ENCODE measurements at regions not wholly inside any gene's neighbourhood (a gene's known extent, or its start where the extent isn't known, plus 50 kb on each side); places are given as distances from the start of the nearest gene placed in this dataset.
A peak's percentile ranks its signal among the peaks of the same experiment; 100 is the strongest.

DNA sequence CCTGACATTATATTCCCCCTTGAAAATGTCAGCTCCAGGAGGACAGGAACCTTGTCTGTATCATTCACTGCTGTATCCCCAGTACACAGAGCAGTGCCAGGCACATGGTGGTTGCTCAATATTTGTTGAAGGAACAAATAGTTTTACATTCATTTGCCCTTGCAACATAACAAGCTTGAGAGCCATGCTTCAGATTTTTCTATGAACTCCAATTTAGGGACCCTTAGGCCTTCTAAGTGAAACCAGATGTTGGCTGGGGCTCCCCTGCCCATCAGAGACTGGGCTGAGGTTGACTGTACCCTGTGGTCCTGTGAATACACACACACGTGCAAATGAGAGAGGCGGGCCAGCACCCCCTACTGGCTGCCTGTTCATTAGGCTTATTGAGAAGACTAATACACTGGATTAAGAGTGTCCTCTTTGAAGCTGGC, 214.9 kb upstream of the WWC1 start:
- H3K27me3 Mint-ChIP-seq: peaks cover 13% of the 10 kb centered on the region
- H3K4me3 Mint-ChIP-seq (ENCODE audit: low read depth): no peak overlapping the region
- H3K36me3 Mint-ChIP-seq (ENCODE audit: insufficient read depth): no peaks in the 10 kb centered on the region
- TF ChIP-seq CTCF (IDR thresholded peaks at IDR 0.05; ENCODE audit: unreplicated experiment): peak; percentile 57
- no peak for DNase-seq (ENCODE audit: low spot score, unreplicated experiment)
- no peaks in the 10 kb centered on the region for H3K9me3 Mint-ChIP-seq (ENCODE audit: low read depth)
- no peak overlapping the region for H3K27ac Mint-ChIP-seq
- no peaks in the 10 kb centered on the region for H3K4me1 Mint-ChIP-seq (ENCODE audit: low read depth)

- Mint-ChIP-seq H3K27me3 (peaks cover 10% of the 10 kb centered on the region), H3K4me3 (ENCODE audit: low read depth) (no peak overlapping the region), H3K4me1 (ENCODE audit: low read depth) (peaks cover 4% of the 10 kb centered on the region), H3K27ac (no peak overlapping the region), H3K36me3 (ENCODE audit: insufficient read depth) (no peaks in the 10 kb centered on the region), H3K9me3 (ENCODE audit: low read depth) (peaks cover 5% of the 10 kb centered on the region)
- no peak for DNase-seq (ENCODE audit: low spot score, unreplicated experiment)
- TF ChIP-seq CTCF (IDR thresholded peaks at IDR 0.05; ENCODE audit: unreplicated experiment): no peak
These were observed 206.0 kb upstream of the WWC1 start for GRCh38 chr5:168085261-168086031.

GRCh38 chr5:168086104-168086610, 205.3 kb upstream of the WWC1 start:
- peak; percentile 23 for TF ChIP-seq CTCF (IDR thresholded peaks at IDR 0.05; ENCODE audit: unreplicated experiment)

DNA sequence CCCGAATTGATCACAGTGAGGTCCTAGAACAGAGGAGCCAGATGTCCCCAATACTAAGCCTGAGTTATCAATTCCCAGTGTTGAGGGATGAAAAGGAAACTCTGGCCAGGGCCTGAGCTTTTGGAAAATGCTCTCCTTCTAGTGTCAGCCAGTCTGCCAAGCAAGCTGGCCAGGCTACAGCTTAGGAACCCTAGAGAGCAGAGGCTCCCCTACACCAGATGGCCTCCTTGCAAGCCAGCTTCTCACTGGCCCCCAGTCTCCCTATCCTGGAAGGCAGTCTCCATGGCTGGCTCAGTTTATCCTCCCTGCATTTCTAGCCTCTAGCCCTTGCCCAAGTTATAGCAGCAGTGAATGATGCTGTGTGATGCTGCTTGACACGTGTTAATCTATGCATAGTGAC, 204.7 kb upstream of the WWC1 start:
- Mint-ChIP-seq H3K9me3 (ENCODE audit: low read depth) (peaks cover 5% of the 10 kb centered on the region), H3K4me1 (ENCODE audit: low read depth) (peaks cover 4% of the 10 kb centered on the region), H3K27me3 (peaks cover 10% of the 10 kb centered on the region), H3K27ac (no peak overlapping the region), H3K4me3 (ENCODE audit: low read depth) (no peak overlapping the region), H3K36me3 (ENCODE audit: insufficient read depth) (no peaks in the 10 kb centered on the region)
- no peak for DNase-seq (ENCODE audit: low spot score, unreplicated experiment)
- TF ChIP-seq CTCF (IDR thresholded peaks at IDR 0.05; ENCODE audit: unreplicated experiment): no peak

More at GRCh38 chr5:168086104-168086610, 205.3 kb upstream of the WWC1 start:
- Mint-ChIP-seq H3K36me3 (ENCODE audit: insufficient read depth) (no peaks in the 10 kb centered on the region), H3K27ac (no peak overlapping the region), H3K4me3 (ENCODE audit: low read depth) (no peak overlapping the region), H3K9me3 (ENCODE audit: low read depth) (peaks cover 5% of the 10 kb centered on the region), H3K4me1 (ENCODE audit: low read depth) (peaks cover 4% of the 10 kb centered on the region), H3K27me3 (peaks cover 10% of the 10 kb centered on the region)
- no peak for DNase-seq (ENCODE audit: low spot score, unreplicated experiment)

DNA sequence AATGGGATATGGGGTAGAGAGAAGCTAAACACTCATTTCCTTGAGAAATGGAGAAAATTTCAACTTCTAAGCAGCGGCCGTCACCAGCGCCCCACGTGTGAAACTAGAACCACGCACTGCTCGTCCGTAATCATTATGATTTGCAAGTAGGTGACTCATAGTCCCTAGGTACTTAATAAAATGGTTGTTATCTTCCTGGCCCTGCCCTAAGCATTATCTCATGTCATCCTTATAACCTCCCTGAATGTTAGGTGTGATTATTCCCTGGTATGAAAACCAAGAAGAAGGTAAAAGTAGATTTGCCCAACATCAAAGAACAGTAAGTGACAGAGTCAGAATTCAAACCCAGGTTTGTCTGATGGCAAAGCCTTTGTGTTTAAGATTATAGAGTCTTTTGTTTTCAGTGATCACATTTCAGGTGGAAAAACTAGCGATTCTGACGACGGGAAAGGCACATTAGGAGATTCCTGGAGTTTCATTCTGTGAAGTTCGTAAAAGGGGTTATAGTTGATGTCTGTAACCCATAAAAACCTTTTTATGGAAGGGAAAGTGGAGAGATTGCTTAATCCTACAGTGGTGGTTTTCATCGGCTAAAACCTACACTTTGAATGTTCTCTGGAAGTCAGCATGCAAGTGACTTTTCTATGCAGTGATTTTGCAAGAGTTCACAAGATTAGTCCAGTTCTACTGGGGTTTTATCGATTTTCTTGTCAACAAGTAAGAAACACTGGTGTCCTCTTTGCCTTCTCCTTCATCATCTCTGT, 202.9 kb upstream of the WWC1 start:
- TF ChIP-seq CTCF (IDR thresholded peaks at IDR 0.05; ENCODE audit: unreplicated experiment): no peak
- Mint-ChIP-seq H3K27me3 (peaks cover 10% of the 10 kb centered on the region), H3K4me3 (ENCODE audit: low read depth) (no peak overlapping the region), H3K36me3 (ENCODE audit: insufficient read depth) (no peaks in the 10 kb centered on the region), H3K9me3 (ENCODE audit: low read depth) (peaks cover 3% of the 10 kb centered on the region), H3K27ac (no peak overlapping the region), H3K4me1 (ENCODE audit: low read depth) (peaks cover 4% of the 10 kb centered on the region)
- DNase-seq (ENCODE audit: low spot score, unreplicated experiment): no peak
